ENCODE measurements at regions not wholly inside any gene's neighbourhood (a gene's known extent, or its start where the extent isn't known, plus 50 kb on each side); places are given as distances from the start of the nearest gene placed in this dataset.

- Histone ChIP-seq H3K9me3 (ENCODE audit: control insufficient read depth, insufficient read depth, low read length) (no peaks in the 10 kb centered on the region), H3K4me1 (ENCODE audit: control insufficient read depth, low read length) (no peaks in the 10 kb centered on the region), H3K79me2 (ENCODE audit: control insufficient read depth, low read length) (no peaks in the 10 kb centered on the region), H3K4me2 (ENCODE audit: low read length) (no peak overlapping the region), H4K20me1 (ENCODE audit: control insufficient read depth, insufficient read depth, low read depth, low read length) (no peaks in the 10 kb centered on the region), H3K36me3 (ENCODE audit: control insufficient read depth, low read length) (no peaks in the 10 kb centered on the region), H3K27me3 (ENCODE audit: control insufficient read depth, low read length) (no peaks in the 10 kb centered on the region), H3K4me3 (ENCODE audit: low read length) (no peak overlapping the region), H3K27ac (ENCODE audit: low read depth, low read length) (no peak overlapping the region), H3F3A (ENCODE audit: control insufficient read depth, insufficient read depth) (no peaks in the 10 kb centered on the region), H3K9me2 (replicated peaks; ENCODE audit: control insufficient read depth, low read length) (no peaks in the 10 kb centered on the region)
- no peak for TF ChIP-seq CTCF (IDR thresholded peaks at IDR 0.05; ENCODE audit: low read depth, low read length, poor library complexity, severe bottlenecking)
- no peak for TF ChIP-seq EZH2phosphoT487 (IDR thresholded peaks at IDR 0.05; ENCODE audit: borderline replicate concordance, low read length)
Measured at GRCh38 chr5:17799521-17799920, 165.3 kb downstream of the TAF11L14 start.

- H3K27me3 ChIP-seq (ENCODE audit: control insufficient read depth, low read length), result no peaks in the 10 kb centered on the region
- H4K20me1 ChIP-seq (ENCODE audit: control insufficient read depth, insufficient read depth, low read depth, low read length), result no peaks in the 10 kb centered on the region
- H3K4me2 ChIP-seq (ENCODE audit: low read length), result no peak overlapping the region
- H3K79me2 ChIP-seq (ENCODE audit: control insufficient read depth, low read length), result no peaks in the 10 kb centered on the region
- no peaks in the 10 kb centered on the region for H3K9me3 ChIP-seq (ENCODE audit: control insufficient read depth, insufficient read depth, low read length)
- H3K27ac ChIP-seq (ENCODE audit: low read depth, low read length), result no peak overlapping the region
- H3F3A ChIP-seq (ENCODE audit: control insufficient read depth, insufficient read depth), result no peaks in the 10 kb centered on the region
- H3K4me3 ChIP-seq (ENCODE audit: low read length), result no peak overlapping the region
- no peak for TF ChIP-seq EZH2phosphoT487 (IDR thresholded peaks at IDR 0.05; ENCODE audit: borderline replicate concordance, low read length)
- no peak for TF ChIP-seq CTCF (IDR thresholded peaks at IDR 0.05; ENCODE audit: low read depth, low read length, poor library complexity, severe bottlenecking)
- no peaks in the 10 kb centered on the region for H3K9me2 ChIP-seq (replicated peaks; ENCODE audit: control insufficient read depth, low read length)
- H3K36me3 ChIP-seq (ENCODE audit: control insufficient read depth, low read length), result no peaks in the 10 kb centered on the region
- H3K4me1 ChIP-seq (ENCODE audit: control insufficient read depth, low read length), result no peaks in the 10 kb centered on the region
Measured at GRCh38 chr5:17801595-17801994, 167.3 kb downstream of the TAF11L14 start.

GRCh38 chr5:17802256-17802655, 168.0 kb downstream of the TAF11L14 start:
- H4K20me1 ChIP-seq (ENCODE audit: control insufficient read depth, insufficient read depth, low read depth, low read length), result no peaks in the 10 kb centered on the region
- no peaks in the 10 kb centered on the region for H3F3A ChIP-seq (ENCODE audit: control insufficient read depth, insufficient read depth)
- H3K4me3 ChIP-seq (ENCODE audit: low read length), result no peak overlapping the region
- H3K79me2 ChIP-seq (ENCODE audit: control insufficient read depth, low read length), result no peaks in the 10 kb centered on the region
- no peak overlapping the region for H3K27ac ChIP-seq (ENCODE audit: low read depth, low read length)
- no peaks in the 10 kb centered on the region for H3K4me1 ChIP-seq (ENCODE audit: control insufficient read depth, low read length)
- no peak overlapping the region for H3K4me2 ChIP-seq (ENCODE audit: low read length)
- H3K27me3 ChIP-seq (ENCODE audit: control insufficient read depth, low read length), result no peaks in the 10 kb centered on the region
- TF ChIP-seq EZH2phosphoT487 (IDR thresholded peaks at IDR 0.05; ENCODE audit: borderline replicate concordance, low read length) (no peak), CTCF (IDR thresholded peaks at IDR 0.05; ENCODE audit: low read depth, low read length, poor library complexity, severe bottlenecking) (no peak)
- H3K36me3 ChIP-seq (ENCODE audit: control insufficient read depth, low read length), result no peaks in the 10 kb centered on the region
- H3K9me2 ChIP-seq (replicated peaks; ENCODE audit: control insufficient read depth, low read length), result no peaks in the 10 kb centered on the region
- no peaks in the 10 kb centered on the region for H3K9me3 ChIP-seq (ENCODE audit: control insufficient read depth, insufficient read depth, low read length)

- TF ChIP-seq EZH2phosphoT487 (IDR thresholded peaks at IDR 0.05; ENCODE audit: borderline replicate concordance, low read length) (no peak), CTCF (IDR thresholded peaks at IDR 0.05; ENCODE audit: low read depth, low read length, poor library complexity, severe bottlenecking) (no peak)
- no peaks in the 10 kb centered on the region for H3K36me3 ChIP-seq (ENCODE audit: control insufficient read depth, low read length)
- H3K27me3 ChIP-seq (ENCODE audit: control insufficient read depth, low read length), result no peaks in the 10 kb centered on the region
- H3K27ac ChIP-seq (ENCODE audit: low read depth, low read length), result no peak overlapping the region
- no peaks in the 10 kb centered on the region for H3K9me2 ChIP-seq (replicated peaks; ENCODE audit: control insufficient read depth, low read length)
- no peaks in the 10 kb centered on the region for H3K79me2 ChIP-seq (ENCODE audit: control insufficient read depth, low read length)
- H3F3A ChIP-seq (ENCODE audit: control insufficient read depth, insufficient read depth), result no peaks in the 10 kb centered on the region
- no peaks in the 10 kb centered on the region for H3K4me1 ChIP-seq (ENCODE audit: control insufficient read depth, low read length)
- H3K4me3 ChIP-seq (ENCODE audit: low read length), result no peak overlapping the region
- H3K4me2 ChIP-seq (ENCODE audit: low read length), result no peak overlapping the region
- no peaks in the 10 kb centered on the region for H4K20me1 ChIP-seq (ENCODE audit: control insufficient read depth, insufficient read depth, low read depth, low read length)
- no peaks in the 10 kb centered on the region for H3K9me3 ChIP-seq (ENCODE audit: control insufficient read depth, insufficient read depth, low read length)
Measured at GRCh38 chr5:17803971-17804370, 169.7 kb downstream of the TAF11L14 start.
